GM21515 (cell line): ENCODE measurements at regions not wholly inside any gene's neighbourhood (a gene's known extent, or its start where the extent isn't known, plus 50 kb on each side); places are given as distances from the start of the nearest gene placed in this dataset.
"Not testable (repeated sequence)": the region's sequence is repeated elsewhere in the genome, so short reads cannot be mapped to it uniquely, and the experiment has no call there.

ENCODE experiments used
- ATAC-seq: cut with Tn5 transposase; IDR thresholded peaks from one replicate; pipeline ENCODE4 v1.9.1; 2021; ENCODE audit not compliant: unreplicated experiment

DNA sequence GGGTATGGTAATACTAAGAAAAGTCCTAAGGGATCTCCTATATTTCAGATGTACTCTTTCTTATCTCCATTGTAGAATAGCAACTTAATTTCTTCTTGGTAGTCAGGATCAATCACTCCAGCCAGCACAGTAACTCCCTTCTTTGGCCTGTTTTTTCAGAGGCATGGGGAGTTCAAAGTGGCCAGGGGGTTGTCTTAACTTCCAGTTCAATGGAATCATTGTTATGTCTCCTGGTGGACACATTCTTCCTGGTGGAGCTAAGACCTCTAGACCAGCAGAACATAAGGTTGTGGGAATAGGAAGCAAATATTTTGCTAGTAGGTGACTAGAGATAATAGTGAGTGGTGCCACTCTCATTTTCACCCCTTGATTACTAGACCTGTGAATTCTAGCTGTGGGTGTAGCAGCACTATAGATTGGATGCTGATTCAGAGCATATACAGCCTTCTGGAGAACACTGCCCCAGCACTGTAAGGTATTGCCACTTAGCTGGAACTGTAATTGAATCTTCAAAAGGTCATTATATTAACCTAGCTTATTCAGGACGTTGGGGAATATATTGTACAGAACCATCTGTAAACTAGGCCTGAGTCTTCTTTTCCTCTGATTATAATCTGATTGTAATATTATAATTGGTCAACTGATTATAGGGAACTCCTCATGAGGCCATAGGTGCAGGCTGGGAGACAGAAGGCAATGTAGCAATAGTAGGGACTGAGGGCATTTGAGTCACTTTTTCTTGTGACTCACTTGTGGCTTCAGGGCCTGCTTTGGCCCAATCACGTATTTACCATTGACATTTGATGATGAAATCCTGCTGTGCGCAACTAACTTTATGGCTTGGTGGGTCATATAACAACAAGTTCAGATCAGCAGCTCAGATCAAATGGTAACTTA lies 60.2 kb upstream of the ATP2B1 start:
- ATAC-seq, result no peak

DNA sequence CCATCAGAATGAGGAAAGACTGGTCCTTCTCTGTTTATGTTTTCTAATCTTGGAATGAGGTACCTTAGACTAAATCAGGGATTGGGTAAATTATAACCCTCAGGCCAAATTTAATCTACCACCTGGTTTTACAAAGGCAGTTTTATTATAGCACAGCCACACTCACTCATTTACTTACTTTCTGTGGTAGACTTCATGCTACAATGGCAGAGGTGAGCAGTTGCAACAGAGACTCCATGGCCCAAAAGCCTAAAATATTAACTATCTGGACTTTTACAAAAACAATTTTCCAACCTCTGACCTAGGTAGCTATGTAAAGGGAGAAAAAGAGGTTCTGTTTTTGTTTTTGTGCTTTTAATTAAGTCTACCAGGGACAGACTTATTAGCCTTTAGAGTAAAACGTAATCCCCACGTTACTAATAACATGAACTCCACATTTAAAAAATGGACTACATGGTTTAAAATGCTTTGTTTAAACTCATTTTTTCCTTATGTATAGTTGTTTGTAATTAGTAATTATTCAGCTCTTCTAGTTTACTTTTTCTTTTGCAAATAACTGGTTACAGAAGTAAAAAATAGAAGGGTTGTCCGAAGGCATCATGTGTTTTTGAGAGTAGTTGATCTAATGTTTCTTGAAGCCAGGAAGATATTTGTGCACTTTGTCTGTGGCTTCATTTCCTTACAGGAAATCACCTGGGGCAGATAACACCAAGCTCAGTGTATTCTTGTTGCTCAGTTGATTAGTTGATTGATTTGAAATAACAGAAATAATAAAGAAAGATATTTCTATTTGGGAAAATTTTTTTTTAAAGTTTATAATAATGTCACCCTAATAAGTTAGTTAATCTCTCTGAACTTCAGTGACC lies 57.6 kb upstream of the ATP2B1 start:
- peak; percentile 84 for ATAC-seq

DNA sequence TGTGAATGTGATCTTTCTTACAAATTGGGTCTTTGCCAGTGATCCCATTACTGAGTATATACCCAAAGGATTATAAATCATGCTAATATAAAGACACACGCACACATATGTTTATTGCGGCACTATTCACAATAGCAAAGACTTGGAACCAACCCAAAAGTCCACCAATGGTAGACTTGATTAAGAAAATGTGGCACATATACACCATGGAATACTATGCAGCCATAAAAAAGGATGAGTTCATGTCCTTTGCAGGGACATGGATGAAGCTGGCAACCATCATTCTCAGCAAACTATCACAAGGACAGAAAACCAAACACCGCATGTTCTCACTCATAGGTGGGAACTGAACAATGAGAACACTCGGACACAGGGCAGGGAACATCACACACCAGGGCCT lies 55.5 kb upstream of the ATP2B1 start:
- ATAC-seq, result not testable (repeated sequence)

DNA sequence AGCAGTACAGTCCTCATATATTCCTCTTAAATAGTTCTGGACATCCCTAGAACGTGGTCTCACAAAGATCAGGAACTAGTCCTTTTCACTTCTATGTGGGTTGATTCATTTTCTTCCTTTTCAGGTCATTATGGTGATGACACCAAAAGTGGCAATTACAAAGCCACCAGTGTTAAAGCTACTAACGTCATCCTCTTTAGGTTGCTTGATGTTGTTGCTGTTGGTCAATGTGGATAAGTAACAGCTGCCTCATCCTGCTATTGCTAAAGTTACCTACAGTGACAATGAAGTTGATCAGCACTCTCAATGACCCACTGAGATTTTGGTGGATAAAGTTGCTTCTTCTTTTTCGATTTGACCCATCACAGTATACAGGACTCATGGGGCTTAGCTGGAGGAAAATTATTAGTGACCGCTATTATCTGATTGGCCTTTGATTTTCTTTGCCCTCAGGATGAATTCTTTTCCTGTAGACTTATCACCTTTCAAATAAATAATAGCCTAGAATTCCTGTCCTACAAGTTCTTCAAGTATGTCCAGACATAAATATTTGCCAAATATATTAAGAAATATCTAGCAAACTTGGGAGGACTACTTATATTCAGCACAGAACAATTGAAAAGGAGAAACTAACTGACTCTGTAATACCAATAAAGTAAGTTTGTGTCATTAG lies 54.0 kb upstream of the ATP2B1 start:
- no peak for ATAC-seq

DNA sequence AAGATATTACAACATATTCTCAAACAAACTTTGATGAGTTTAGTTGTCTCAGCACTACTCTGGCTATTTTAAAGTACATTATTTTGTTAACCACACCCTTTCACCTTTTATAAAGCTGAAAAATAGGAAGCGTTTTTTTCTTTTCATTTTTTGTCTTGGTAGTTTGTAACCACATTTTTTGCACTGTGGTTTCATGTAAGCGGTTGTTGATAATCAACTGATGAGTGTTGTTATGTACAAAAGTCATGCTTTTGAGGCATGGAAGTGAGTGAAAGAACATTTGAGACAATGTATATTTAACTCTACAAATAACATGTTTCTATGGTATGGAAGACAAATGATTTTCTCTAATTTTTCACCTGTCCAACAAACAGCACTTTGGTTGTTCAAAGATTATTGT lies 52.1 kb upstream of the ATP2B1 start:
- no peak for ATAC-seq
